GM12891 (cell line): ENCODE measurements at regions not wholly inside any gene's neighbourhood (a gene's known extent, or its start where the extent isn't known, plus 50 kb on each side); places are given as distances from the start of the nearest gene placed in this dataset.

ENCODE experiments used
- POLR2A ChIP-seq: IDR thresholded peaks from 2 replicates; pipeline ENCODE4 v1.6.1; 2011; ENCODE audit warnings: low read depth, low read length, control low read depth
- POLR2AphosphoS5 ChIP-seq: IDR thresholded peaks from 2 replicates; pipeline ENCODE4 v1.6.1; 2011; ENCODE audit warnings: low read depth, low read length, control low read depth
- TAF1 ChIP-seq: IDR thresholded peaks from 2 replicates; pipeline ENCODE4 v1.6.1; 2011; ENCODE audit warnings: low read depth, low read length, control low read depth

- TF ChIP-seq POLR2AphosphoS5 (no peak), POLR2A (no peak), TAF1 (no peak)
Observed at GRCh38 chr9:89658931-89659330, 54.1 kb downstream of the GADD45G start.
